H1 (cell line): ENCODE measurements at regions not wholly inside any gene's neighbourhood (a gene's known extent, or its start where the extent isn't known, plus 50 kb on each side); places are given as distances from the start of the nearest gene placed in this dataset.

Source experiments
- ASH2L ChIP-seq: fragments of 200-600, 300-600 bp; sonication (generic); IDR thresholded peaks from one replicate; pipeline ENCODE4 v1.7.1; 2017; ENCODE audit warnings: low read length
- RFX5 ChIP-seq: IDR thresholded peaks from 2 replicates; pipeline ENCODE4 v1.6.1; 2011; ENCODE audit warnings: low read depth, low read length, improper control_type of control experiment, borderline replicate concordance
- SRF ChIP-seq: IDR thresholded peaks from 2 replicates; pipeline ENCODE4 v1.6.1; 2011; ENCODE audit warnings: mild to moderate bottlenecking, low read depth, low read length, moderate library complexity
- TAF7 ChIP-seq: optimal IDR thresholded peaks from 2 replicates; pipeline ENCODE3; 2011; ENCODE audit warnings: low read depth, mild to moderate bottlenecking, inconsistent platforms, low read length, moderate library complexity, borderline replicate concordance
- TCF12 ChIP-seq: IDR thresholded peaks from 2 replicates; pipeline ENCODE4 v1.6.1; 2011; ENCODE audit warnings: low read depth, mild to moderate bottlenecking, low read length
- TF ChIP-seq, protein P1 (sequence below): fragments of 300-600 bp; sonication (generic); IDR thresholded peaks from 2 replicates; pipeline ENCODE4 v1.7.1; 2012; ENCODE audit warnings: low read length, moderate library complexity, mild to moderate bottlenecking, inconsistent platforms; ENCODE audit not compliant: insufficient replicate concordance

GRCh38 chr15:54803134-54803808, 393.5 kb downstream of the RSL24D1 start (continued):
- TF ChIP-seq, protein P1, sequence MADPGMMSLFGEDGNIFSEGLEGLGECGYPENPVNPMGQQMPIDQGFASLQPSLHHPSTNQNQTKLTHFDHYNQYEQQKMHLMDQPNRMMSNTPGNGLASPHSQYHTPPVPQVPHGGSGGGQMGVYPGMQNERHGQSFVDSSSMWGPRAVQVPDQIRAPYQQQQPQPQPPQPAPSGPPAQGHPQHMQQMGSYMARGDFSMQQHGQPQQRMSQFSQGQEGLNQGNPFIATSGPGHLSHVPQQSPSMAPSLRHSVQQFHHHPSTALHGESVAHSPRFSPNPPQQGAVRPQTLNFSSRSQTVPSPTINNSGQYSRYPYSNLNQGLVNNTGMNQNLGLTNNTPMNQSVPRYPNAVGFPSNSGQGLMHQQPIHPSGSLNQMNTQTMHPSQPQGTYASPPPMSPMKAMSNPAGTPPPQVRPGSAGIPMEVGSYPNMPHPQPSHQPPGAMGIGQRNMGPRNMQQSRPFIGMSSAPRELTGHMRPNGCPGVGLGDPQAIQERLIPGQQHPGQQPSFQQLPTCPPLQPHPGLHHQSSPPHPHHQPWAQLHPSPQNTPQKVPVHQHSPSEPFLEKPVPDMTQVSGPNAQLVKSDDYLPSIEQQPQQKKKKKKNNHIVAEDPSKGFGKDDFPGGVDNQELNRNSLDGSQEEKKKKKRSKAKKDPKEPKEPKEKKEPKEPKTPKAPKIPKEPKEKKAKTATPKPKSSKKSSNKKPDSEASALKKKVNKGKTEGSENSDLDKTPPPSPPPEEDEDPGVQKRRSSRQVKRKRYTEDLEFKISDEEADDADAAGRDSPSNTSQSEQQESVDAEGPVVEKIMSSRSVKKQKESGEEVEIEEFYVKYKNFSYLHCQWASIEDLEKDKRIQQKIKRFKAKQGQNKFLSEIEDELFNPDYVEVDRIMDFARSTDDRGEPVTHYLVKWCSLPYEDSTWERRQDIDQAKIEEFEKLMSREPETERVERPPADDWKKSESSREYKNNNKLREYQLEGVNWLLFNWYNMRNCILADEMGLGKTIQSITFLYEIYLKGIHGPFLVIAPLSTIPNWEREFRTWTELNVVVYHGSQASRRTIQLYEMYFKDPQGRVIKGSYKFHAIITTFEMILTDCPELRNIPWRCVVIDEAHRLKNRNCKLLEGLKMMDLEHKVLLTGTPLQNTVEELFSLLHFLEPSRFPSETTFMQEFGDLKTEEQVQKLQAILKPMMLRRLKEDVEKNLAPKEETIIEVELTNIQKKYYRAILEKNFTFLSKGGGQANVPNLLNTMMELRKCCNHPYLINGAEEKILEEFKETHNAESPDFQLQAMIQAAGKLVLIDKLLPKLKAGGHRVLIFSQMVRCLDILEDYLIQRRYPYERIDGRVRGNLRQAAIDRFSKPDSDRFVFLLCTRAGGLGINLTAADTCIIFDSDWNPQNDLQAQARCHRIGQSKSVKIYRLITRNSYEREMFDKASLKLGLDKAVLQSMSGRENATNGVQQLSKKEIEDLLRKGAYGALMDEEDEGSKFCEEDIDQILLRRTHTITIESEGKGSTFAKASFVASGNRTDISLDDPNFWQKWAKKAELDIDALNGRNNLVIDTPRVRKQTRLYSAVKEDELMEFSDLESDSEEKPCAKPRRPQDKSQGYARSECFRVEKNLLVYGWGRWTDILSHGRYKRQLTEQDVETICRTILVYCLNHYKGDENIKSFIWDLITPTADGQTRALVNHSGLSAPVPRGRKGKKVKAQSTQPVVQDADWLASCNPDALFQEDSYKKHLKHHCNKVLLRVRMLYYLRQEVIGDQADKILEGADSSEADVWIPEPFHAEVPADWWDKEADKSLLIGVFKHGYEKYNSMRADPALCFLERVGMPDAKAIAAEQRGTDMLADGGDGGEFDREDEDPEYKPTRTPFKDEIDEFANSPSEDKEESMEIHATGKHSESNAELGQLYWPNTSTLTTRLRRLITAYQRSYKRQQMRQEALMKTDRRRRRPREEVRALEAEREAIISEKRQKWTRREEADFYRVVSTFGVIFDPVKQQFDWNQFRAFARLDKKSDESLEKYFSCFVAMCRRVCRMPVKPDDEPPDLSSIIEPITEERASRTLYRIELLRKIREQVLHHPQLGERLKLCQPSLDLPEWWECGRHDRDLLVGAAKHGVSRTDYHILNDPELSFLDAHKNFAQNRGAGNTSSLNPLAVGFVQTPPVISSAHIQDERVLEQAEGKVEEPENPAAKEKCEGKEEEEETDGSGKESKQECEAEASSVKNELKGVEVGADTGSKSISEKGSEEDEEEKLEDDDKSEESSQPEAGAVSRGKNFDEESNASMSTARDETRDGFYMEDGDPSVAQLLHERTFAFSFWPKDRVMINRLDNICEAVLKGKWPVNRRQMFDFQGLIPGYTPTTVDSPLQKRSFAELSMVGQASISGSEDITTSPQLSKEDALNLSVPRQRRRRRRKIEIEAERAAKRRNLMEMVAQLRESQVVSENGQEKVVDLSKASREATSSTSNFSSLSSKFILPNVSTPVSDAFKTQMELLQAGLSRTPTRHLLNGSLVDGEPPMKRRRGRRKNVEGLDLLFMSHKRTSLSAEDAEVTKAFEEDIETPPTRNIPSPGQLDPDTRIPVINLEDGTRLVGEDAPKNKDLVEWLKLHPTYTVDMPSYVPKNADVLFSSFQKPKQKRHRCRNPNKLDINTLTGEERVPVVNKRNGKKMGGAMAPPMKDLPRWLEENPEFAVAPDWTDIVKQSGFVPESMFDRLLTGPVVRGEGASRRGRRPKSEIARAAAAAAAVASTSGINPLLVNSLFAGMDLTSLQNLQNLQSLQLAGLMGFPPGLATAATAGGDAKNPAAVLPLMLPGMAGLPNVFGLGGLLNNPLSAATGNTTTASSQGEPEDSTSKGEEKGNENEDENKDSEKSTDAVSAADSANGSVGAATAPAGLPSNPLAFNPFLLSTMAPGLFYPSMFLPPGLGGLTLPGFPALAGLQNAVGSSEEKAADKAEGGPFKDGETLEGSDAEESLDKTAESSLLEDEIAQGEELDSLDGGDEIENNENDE, result no peak
- TF ChIP-seq TCF12 (no peak), ASH2L (no peak), RFX5 (no peak), TAF7 (no peak), SRF (no peak)
- TF ChIP-seq, all 59 proteins: peak for 0
